Omental fat pad (tissue), 3 donors: ENCODE measurements at regions not wholly inside any gene's neighbourhood (a gene's known extent, or its start where the extent isn't known, plus 50 kb on each side); places are given as distances from the start of the nearest gene placed in this dataset.

Experiments
- ATAC-seq: fragments of 150-250 bp; one replicate; pipeline ENCODE4 v1.9.1; 2016; ENCODE audit warnings: mild to moderate bottlenecking, moderate library complexity; ENCODE audit not compliant: low FRiP score
- DNase-seq: peaks from one replicate; pipeline ENCODE4 v3.0.0-alpha.2; 2019; ENCODE audit warnings: low spot score
- TF ChIP-seq, protein P1 (sequence below), 3 donors: fragments of 450-650 bp; IDR thresholded peaks; one replicate each; pipeline ENCODE4 v1.5.1; 2016 to 2017; ENCODE audit warnings: antibody characterized with exemption in 3 of 3, mild to moderate bottlenecking in 3 of 3, moderate library complexity in 2 of 3

DNA sequence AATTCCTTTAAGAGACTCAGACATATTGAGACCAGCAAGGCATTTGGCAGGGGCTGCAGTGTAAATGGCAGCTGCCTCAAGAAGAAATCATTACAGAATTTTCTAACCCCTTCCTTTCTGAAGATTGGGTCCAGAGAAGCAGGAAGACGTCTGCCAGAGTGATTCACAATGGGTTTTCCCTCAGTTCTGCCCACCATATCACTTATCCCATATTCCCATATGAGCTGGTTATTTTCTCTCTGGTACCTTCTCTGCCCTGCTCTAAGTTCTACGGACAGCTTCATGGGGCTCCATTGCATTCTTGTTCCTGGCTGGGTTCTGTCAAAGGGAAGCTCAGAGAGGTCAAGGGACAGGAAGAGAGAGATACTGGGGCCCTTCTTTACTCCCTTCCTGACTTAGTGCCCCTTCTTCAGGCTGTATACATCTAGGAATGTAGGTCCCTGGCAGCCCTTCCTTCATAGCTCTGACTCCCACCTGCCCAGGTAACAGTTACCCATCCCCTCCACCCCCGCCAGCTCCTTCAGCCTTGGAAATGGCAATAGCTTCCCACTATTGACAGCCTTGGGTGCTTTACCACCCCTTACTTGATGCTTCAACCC, 420.6 kb upstream of the DAB1 start:
- no peak for ATAC-seq
- TF ChIP-seq, protein P1, sequence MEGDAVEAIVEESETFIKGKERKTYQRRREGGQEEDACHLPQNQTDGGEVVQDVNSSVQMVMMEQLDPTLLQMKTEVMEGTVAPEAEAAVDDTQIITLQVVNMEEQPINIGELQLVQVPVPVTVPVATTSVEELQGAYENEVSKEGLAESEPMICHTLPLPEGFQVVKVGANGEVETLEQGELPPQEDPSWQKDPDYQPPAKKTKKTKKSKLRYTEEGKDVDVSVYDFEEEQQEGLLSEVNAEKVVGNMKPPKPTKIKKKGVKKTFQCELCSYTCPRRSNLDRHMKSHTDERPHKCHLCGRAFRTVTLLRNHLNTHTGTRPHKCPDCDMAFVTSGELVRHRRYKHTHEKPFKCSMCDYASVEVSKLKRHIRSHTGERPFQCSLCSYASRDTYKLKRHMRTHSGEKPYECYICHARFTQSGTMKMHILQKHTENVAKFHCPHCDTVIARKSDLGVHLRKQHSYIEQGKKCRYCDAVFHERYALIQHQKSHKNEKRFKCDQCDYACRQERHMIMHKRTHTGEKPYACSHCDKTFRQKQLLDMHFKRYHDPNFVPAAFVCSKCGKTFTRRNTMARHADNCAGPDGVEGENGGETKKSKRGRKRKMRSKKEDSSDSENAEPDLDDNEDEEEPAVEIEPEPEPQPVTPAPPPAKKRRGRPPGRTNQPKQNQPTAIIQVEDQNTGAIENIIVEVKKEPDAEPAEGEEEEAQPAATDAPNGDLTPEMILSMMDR (IDR thresholded peaks at IDR 0.05), result no peak
- DNase-seq, result no peak

DNA sequence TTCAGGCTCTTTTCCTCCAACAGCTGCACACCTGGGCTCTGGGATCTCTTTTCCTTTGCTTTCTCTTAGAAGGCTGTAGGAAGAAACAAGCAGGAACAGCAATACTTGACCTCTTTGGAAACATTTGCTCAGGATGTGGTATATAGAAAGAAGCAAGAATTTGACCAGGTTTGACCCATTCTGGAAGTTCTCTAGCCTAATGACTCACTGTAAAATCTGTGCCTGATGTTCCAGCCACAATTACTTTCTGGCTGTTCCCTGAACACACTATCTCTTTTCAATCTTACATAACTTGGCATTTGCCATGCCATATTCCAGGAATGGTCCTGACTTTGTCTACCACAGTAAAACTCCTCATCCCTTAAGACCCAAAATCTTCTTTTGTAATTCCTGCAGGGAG, 419.9 kb upstream of the DAB1 start:
- DNase-seq, result no peak
- TF ChIP-seq, protein P1 (IDR thresholded peaks at IDR 0.05), result no peak
- peak; percentile 28 for ATAC-seq

DNA sequence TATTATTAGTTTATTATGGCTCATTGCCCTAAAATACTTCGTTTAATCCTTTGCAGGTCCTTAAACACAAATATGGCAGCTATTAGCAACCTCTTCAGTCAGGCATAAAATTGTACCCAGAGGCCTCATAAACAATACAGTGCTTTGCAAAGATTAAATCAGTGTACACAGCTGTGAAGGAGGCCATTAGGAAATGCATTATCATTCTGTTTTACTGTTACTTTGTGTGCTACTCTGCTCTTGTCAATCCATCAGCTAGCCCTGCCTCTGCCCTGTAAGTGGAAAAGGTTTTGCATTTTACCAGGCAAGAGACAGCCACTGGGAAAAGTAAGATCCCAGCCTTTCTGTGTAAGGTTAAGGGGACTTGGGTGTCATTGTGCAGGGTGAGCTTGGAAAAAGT, 415.7 kb upstream of the DAB1 start:
- no peak for DNase-seq
- ATAC-seq, result no peak
- TF ChIP-seq, protein P1 (IDR thresholded peaks at IDR 0.05), result no peak

DNA sequence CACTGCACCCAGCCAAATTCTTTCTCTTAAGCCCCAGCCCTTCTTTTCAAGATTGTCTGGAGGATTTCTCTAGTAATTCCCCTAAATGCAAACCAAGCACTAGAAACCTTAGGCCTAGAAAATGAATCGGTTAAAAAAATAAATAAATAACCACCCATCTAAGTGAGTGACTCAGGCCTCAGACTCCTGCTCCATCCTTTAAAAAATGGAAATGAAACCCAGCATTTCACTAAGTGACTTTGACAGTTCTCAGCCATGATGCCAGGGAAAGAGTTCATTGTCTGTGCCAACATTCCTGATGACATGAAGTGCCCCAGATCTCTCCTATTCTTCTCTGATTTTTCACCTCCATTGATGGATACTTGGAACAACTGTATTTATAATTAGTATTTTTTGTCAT, 415.2 kb upstream of the DAB1 start:
- DNase-seq, result no peak
- ATAC-seq, result no peak
- TF ChIP-seq, protein P1 (IDR thresholded peaks at IDR 0.05), result no peak

DNA sequence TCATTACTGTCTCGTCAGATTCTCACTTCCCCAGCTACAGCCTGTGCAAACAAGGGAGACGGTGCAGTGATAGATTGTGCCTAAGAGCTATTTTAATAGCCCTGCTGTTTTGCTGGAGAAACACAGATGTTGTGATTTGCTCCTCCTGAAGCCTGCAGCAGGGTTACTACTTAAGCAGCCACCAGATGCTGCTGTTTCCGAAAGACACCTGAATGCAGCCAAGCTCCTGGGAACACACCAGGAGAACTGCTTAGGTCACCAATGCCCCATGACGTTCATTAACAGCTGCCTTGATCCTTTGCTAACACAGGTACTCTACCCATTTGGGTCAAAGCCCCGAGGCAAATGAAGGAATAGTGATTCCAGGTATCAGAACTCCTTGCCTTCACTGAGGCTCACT, 411.8 kb upstream of the DAB1 start:
- DNase-seq, result no peak
- no peak for ATAC-seq
- TF ChIP-seq, protein P1 (IDR thresholded peaks at IDR 0.05), result no peak

DNA sequence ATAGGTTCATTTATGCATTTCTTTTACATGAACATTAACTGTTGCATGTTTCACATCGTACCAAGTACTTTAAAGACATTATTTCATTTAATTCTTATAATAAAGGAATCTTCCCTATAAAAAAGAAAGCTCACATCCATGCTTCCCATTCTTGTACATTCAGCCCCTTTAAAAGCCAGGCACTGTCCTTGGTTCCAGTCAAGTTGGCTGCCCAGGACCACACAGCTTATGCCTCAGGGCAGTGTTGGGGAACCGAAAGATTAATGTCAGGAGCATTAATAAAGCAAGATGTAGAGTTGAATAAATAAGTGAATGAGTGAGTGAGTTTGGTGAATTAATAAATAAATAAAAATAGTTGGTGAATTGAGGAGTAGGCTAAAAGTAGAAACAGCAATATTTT, 409.4 kb upstream of the DAB1 start:
- DNase-seq (no peak), ATAC-seq (no peak)
- TF ChIP-seq, protein P1 (IDR thresholded peaks at IDR 0.05), result no peak

DNA sequence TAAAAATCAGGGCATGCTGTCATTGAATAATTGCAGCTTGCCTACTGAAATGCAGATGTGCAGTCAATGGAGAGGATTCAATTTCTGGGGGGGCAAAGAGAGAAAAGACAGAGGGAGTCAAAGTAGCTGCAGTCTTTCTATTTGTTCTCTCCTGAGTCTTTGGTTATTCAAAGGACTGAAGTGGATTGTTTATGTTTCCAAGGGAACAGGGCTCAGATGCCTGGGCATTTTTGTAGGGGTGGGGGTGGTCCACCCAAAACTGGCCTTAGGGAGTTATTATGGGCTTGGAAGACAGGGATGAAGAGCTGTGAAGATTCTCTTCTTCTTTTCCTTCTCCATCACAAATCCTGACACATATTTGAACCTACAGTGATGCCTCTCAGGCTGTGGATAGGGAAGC, 408.8 kb upstream of the DAB1 start:
- ATAC-seq (no peak), DNase-seq (no peak)
- TF ChIP-seq, protein P1 (IDR thresholded peaks at IDR 0.05), result no peak
